Activated CD4-positive, alpha-beta T cell treated with anti-CD3 and anti-CD28 coated beads, Interleukin-2, amount 50 U/mL, for 48 hours (primary cell): ENCODE measurements at regions not wholly inside any gene's neighbourhood (a gene's known extent, or its start where the extent isn't known, plus 50 kb on each side); places are given as distances from the start of the nearest gene placed in this dataset.

Experiments
- DNase-seq, 2 experiments: peaks; one replicate each; pipeline ENCODE4 v3.0.0-alpha.2; 2020

- no peak for DNase-seq
Observed at GRCh38 chr9:28882529-28882928, 1309.2 kb upstream of the C9orf72 start.

- no peak for DNase-seq
Observed at GRCh38 chr9:28883234-28883633, 1310.0 kb upstream of the C9orf72 start.

- DNase-seq: no peak
Observed at GRCh38 chr9:28887188-28887884, 1314.1 kb upstream of the C9orf72 start.

- DNase-seq: no peak
Observed at GRCh38 chr9:28888806-28889205, 1315.5 kb upstream of the C9orf72 start.

- DNase-seq: no peak
Observed at GRCh38 chr9:28892538-28892937, 1319.3 kb upstream of the C9orf72 start.

- no peak for DNase-seq
Observed at GRCh38 chr9:28899267-28899666, 1326.0 kb upstream of the C9orf72 start.

GRCh38 chr9:28899926-28900325 lies 1326.6 kb upstream of the C9orf72 start:
- no peak for DNase-seq

- DNase-seq: no peak
Observed at GRCh38 chr9:28900406-28900805, 1327.1 kb upstream of the C9orf72 start.

GRCh38 chr9:28909526-28909925 lies 1336.2 kb upstream of the C9orf72 start:
- DNase-seq: no peak

GRCh38 chr9:28912621-28913020 lies 1339.3 kb upstream of the C9orf72 start:
- DNase-seq: no peak

GRCh38 chr9:28915202-28915930 lies 1342.1 kb upstream of the C9orf72 start:
- no peak for DNase-seq

- DNase-seq: no peak
Observed at GRCh38 chr9:28916348-28916747, 1343.1 kb upstream of the C9orf72 start.

- no peak for DNase-seq
Observed at GRCh38 chr9:28921857-28922500, 1348.7 kb upstream of the C9orf72 start.

- no peak for DNase-seq
Observed at GRCh38 chr9:28922891-28923290, 1349.6 kb upstream of the C9orf72 start.

GRCh38 chr9:28923351-28923750 lies 1350.1 kb upstream of the C9orf72 start:
- DNase-seq: no peak

- DNase-seq: no peak
Observed at GRCh38 chr9:28925157-28925556, 1351.9 kb upstream of the C9orf72 start.

GRCh38 chr9:28926306-28926705 lies 1353.0 kb upstream of the C9orf72 start:
- no peak for DNase-seq

- no peak for DNase-seq
Observed at GRCh38 chr9:28927691-28928090, 1354.4 kb upstream of the C9orf72 start.

- DNase-seq: no peak
Observed at GRCh38 chr9:28929433-28929832, 1356.2 kb upstream of the C9orf72 start.

- no peak for DNase-seq
Observed at GRCh38 chr9:28930766-28931165, 1357.5 kb upstream of the C9orf72 start.

GRCh38 chr9:28934111-28934510 lies 1360.8 kb upstream of the C9orf72 start:
- no peak for DNase-seq

GRCh38 chr9:28938981-28939380 lies 1365.7 kb upstream of the C9orf72 start:
- no peak for DNase-seq

- DNase-seq: no peak
Observed at GRCh38 chr9:28941856-28942255, 1368.6 kb upstream of the C9orf72 start.

GRCh38 chr9:28942941-28943340 lies 1369.7 kb upstream of the C9orf72 start:
- no peak for DNase-seq
